HG02840 (cell line): ENCODE measurements at regions not wholly inside any gene's neighbourhood (a gene's known extent, or its start where the extent isn't known, plus 50 kb on each side); places are given as distances from the start of the nearest gene placed in this dataset.

Experiments
- ATAC-seq: cut with Tn5 transposase; IDR thresholded peaks from one replicate; pipeline ENCODE4 v1.9.1; 2021; ENCODE audit warnings: mild to moderate bottlenecking, moderate library complexity, moderate number of reproducible peaks; ENCODE audit not compliant: unreplicated experiment, low FRiP score

- no peak for ATAC-seq
Measured at GRCh38 chr5:163766936-163767670, 261.7 kb downstream of the MAT2B start.

DNA sequence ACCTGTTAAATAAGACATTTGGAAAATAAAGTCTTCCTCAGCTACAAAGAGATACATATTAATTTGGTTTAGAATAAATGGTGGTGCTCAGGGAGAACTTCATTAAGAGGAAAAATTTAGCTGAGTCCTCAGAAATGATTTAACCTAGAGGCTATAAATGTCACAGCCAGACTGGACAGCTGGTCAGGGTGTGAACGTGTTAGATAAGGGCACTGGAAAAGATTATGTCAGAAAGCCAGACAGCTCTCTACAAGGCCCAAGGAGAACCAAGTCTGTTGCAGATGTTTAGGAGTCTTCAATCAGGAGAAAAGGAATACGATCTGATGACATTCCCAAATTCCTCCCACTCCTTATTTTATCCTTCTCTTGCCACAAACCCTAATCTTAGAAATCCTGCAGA is 265.2 kb downstream of the MAT2B start:
- ATAC-seq: no peak

- no peak for ATAC-seq
Measured at GRCh38 chr5:163772241-163772640, 266.8 kb downstream of the MAT2B start.

DNA sequence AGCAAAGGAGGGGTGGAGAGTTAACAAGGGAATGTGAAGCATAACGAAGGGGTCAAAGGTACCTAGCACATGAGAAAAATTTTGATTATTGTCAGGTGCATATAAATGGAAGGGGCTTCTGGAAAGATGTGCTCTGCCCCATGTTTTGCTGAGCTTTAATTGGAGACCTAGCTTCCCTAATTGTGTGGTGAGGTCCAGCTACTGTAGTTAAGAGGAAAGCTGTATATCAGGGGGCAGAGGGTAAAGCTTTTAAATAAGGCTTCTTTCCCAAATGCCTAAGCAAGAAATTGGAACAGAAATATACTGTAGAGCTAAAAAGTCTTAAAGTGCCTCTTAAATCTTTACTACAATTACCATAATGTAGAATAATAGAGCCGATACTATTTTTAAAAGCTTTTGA is 267.2 kb downstream of the MAT2B start:
- ATAC-seq: no peak

DNA sequence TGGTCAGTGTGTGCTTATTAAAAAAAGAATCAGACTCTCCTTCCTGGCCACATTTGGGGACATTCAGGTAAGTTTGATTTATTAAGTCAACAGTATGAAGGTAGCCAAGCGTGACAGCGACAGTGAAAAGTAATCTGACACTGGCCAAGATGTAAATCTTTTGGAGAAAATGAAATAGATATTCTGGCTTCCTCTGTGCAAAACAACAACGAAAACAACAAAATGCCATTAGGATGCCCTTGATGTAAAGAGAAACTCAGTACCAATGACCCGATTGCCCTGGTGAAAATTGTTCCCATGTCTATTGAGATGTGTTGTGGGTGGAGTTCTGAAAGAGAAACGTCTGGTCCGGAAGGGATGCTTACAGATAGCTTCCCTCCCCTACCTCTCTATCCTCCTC is 267.8 kb downstream of the MAT2B start:
- ATAC-seq: no peak

- ATAC-seq: no peak
Measured at GRCh38 chr5:163789870-163790269, 284.5 kb downstream of the MAT2B start.

DNA sequence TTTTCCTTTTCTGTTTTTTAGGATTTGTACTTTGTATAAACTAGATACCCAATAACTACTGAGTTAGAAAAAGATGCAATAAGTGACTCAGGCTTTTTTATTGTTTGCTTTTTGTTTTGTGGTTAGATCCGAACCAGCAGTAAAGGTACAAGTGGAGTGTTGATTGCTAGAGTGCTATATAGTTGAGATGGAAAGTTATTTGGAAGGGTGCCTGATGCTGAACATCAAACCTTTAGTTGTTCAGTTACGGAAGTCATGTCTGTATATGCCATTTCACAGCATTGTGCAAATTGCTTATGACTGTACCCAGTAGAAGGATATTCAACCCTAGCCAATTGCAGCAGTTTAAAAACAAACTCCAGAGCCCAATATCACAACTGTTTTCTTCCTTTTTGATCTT is 285.1 kb downstream of the MAT2B start:
- no peak for ATAC-seq

GRCh38 chr5:163794993-163795392 is 289.6 kb downstream of the MAT2B start:
- ATAC-seq: no peak

GRCh38 chr5:163807781-163808180 is 302.4 kb downstream of the MAT2B start:
- ATAC-seq: no peak

GRCh38 chr5:163809473-163809872 is 304.1 kb downstream of the MAT2B start:
- no peak for ATAC-seq

DNA sequence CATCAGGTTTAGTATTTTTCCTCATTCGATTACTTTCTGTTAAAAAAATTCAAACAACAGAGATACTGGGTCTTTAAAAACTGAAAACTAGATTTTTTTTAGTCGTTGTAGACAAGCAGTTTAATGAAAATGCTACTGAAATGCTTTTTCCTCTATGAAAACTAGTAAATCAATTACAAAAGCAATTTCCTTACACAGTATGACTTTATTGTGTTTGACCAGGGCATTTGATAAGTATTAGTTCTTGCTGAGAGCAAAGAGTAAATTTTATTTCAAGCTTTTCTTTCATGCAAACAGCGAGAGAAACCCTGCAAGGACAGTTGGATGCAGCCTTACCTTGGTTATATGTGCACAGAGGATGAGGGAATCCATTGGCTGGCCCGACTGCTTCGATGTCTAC is 308.5 kb downstream of the MAT2B start:
- no peak for ATAC-seq

GRCh38 chr5:163815240-163815791 is 309.9 kb downstream of the MAT2B start:
- no peak for ATAC-seq

- ATAC-seq: no peak
Measured at GRCh38 chr5:163821142-163821541, 315.7 kb downstream of the MAT2B start.

- ATAC-seq: no peak
Measured at GRCh38 chr5:163822548-163822947, 317.1 kb downstream of the MAT2B start.

DNA sequence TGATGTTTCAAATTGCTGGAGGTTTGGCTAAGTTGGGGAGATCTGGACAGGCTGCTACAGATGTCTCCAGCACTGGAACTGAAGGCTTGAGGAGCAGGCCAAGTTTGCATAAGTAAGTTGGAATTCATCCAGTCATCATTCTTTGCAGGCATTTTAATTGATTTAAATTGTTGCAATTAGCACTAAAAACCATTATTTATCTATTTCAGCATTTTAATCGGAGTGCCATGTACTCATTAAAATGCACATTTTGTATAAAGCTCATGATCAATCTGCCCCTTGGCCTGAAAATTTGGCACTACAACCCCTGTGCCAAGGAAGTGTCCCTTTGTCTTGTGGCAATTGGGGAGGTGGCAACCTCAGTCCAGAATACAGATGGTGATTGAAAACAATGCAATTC is 320.2 kb downstream of the MAT2B start:
- no peak for ATAC-seq

GRCh38 chr5:163826201-163826600 is 320.8 kb downstream of the MAT2B start:
- ATAC-seq: no peak

GRCh38 chr5:163832155-163832554 is 326.7 kb downstream of the MAT2B start:
- no peak for ATAC-seq

GRCh38 chr5:163838738-163839137 is 333.3 kb downstream of the MAT2B start:
- no peak for ATAC-seq

- ATAC-seq: no peak
Measured at GRCh38 chr5:163846512-163846911, 341.1 kb downstream of the MAT2B start.

DNA sequence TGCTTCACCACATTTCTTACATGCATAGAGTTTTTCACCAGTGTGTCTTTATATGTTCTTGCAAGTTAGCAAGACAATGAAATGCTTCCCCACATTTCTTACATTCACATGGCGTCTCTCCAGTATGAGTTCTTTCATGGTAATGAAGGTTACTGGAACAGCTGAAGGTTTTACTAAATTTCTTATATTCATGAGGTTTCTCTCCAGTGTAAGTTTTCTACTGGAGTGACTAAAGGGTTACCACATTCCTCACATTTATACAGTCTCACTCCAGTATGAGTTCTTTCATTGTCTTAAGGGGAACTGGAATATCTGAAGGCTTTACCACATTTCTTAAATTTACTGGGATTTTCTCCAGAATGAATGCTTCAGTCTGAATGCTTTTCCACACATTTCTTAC is 350.3 kb downstream of the MAT2B start:
- no peak for ATAC-seq

DNA sequence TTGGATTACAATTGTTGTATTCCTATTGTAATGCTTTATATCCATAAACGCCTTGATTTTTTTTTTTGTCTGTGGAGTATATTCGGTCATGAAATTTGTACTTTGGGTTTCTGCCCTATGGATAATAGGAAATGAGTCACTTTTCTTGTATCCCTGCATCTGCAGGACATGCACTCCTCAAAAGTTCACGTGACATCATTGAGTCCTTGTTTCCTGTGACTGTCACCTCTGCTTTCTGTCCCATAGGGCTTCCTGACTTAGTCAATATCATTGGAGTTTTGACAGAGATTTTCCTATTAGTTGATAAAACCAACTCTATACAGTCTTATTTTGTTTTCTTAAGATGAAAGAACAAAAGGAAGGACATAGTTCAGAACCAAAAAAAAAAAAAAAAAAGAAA is 356.3 kb downstream of the MAT2B start:
- ATAC-seq: no peak

DNA sequence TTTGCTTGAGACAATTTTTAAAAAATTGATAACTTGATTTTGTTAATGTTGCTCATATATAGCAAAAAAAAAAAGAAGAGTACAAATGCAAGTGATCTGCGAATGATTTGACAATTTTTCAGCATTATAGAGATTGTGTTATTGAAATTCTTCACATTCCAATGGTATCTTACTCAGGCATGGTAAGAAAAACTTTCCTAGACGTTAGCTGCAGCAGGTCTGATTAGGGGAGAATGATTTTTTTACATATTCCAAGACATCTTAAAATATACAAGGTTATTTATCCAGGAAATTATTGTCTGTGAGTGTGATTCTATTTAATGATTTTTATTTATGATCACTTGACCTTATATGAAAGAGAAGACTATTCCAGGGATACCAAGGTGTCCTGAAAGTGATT is 361.9 kb downstream of the MAT2B start:
- ATAC-seq: no peak
